GM18517 (cell line): ENCODE measurements at regions not wholly inside any gene's neighbourhood (a gene's known extent, or its start where the extent isn't known, plus 50 kb on each side); places are given as distances from the start of the nearest gene placed in this dataset.

Experiments
- ATAC-seq: cut with Tn5 transposase; IDR thresholded peaks from one replicate; pipeline ENCODE4 v1.9.1; 2021; ENCODE audit warnings: mild to moderate bottlenecking, moderate library complexity; ENCODE audit not compliant: unreplicated experiment

DNA sequence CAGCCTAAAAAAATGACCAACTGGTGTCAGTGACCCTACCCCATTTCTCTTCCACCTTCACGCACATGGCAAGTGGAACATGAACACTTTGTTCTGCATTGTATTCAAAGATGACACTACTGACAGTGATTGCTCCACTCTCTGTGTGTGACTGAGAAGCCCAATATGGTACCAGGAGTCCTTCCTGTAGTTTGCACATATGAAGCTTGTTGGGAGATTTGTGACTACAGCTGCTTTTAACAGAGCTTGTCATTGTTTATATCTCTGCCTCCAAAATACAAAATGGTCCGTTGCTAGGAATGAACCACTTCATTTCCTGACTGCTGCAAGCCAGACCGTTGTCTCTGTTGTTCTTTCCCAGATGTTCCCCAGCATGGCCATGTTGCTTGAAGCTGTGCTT is 140.3 kb upstream of the TCF21 start:
- no peak for ATAC-seq

DNA sequence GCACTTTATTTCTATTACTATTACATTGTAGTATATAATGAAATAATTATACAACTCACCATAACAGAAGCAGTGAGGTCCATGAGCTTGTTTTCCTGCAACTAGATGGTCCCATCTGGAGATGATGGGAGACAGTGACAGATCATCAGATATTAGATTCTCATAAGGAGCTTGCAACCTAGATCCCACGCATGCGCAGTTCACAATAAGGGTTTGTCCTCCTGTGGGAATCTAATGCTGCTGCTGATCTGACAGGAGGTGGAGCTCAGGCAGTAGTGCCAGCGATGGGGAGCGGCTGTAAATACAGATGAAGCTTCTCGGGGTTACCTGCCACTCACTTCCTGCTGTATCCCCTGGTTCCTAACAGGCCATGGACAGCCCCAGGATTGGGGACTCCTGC is 139.5 kb upstream of the TCF21 start:
- no peak for ATAC-seq

DNA sequence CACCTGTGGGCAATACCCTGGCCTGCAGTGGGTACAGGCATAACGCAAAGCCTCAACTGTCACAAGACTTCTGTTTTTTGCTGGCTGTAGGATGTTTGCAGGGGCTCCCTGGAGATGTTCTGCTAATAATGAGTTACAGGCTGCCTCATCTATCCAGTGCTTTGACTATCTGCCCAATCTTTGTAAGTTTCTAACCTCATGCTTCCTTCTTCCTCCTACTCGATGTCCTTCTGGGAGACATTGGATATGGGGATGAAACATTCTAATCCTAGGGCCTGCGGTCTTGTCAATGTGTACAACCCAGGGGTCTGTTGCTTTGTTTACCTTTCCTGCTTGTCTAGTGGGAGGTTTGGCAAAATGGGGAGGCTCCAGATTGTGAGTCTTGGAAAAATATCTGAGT is 136.8 kb upstream of the TCF21 start:
- no peak for ATAC-seq

DNA sequence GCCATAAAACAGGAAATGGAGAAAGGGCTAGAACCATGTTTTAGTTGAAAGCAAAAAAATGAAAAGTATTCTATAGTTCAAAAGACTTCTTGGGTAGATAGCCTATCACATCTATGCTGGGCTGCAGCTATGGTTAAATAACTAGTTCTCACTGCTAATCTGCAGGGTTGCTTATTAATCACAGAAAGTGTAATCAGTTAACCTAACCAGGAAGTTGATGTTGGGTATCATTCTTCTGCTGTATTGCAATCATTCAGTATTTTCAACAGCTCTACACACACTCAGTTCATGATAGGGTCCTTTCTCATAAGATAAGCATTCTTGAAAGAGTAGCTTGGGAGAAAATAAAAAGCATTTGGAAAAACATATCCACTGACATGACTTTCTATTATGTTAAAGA is 135.2 kb upstream of the TCF21 start:
- no peak for ATAC-seq

- no peak for ATAC-seq
Measured at GRCh38 chr6:133754298-133754697, 134.6 kb upstream of the TCF21 start.

DNA sequence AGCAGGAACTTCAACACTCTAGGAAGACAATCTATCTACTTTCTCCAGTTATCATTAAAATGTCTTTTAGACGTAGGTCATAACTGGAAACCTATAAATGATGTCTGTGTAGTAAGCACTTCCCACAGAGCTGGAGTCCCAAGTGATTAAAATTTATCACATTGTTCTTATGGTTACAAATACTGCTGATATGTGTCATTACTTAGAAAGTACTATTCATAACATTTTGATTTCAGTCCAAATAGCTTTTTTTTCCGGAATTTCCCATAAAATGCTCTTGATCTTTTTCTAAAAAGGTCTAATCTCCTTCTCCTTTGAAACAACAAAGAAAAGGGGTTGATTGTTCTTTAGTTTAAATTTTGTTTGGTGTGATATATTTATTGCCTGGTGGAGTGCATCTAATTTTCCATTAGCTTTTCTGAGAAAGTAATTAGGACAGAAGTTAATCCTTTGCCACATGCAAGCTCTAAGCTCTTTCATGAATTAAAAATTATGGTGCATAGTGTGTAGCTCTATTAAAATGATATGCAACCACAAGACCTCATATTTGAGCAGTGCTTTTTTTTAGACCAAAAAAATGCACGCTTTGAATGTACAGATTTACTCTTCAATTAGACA is 132.7 kb upstream of the TCF21 start:
- no peak for ATAC-seq

DNA sequence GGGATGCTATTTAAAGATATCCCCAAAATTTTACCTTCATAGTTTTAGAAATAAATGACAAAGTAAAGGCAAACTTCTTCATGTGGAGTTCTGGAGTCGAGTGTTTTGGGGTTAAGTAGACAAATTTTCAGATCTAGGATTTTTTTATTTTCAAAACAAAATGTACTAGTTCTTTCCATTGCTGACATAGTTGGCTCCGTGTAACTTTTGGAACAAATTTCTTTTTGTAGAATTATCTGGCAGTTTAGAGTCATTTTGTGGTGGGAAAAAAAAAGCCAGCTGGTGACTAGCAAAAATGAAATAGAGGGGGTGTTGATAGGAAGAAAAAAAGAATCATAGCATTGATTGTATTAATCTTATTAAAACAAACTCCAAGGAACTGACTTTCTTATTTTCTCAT is 131.6 kb upstream of the TCF21 start:
- no peak for ATAC-seq

GRCh38 chr6:133758815-133759335 is 130.0 kb upstream of the TCF21 start:
- ATAC-seq, result no peak

DNA sequence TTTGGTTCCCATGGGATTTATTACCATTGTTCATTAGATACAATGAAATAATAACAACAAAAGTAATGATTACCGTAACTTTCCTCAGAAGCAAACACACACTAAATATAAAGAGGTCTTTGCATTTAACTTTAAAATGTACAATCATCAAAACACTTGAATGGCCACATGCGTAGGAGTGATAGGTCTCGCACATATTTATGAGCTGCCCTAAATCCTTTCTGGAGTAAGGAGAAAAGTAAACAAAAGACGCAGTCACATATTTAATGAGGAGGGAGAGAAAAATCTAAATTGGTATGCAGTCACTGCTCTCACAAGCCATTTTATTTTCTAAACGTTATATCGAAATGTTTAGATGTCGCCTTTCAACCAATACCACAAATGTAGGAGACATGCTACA is 129.4 kb upstream of the TCF21 start:
- no peak for ATAC-seq

DNA sequence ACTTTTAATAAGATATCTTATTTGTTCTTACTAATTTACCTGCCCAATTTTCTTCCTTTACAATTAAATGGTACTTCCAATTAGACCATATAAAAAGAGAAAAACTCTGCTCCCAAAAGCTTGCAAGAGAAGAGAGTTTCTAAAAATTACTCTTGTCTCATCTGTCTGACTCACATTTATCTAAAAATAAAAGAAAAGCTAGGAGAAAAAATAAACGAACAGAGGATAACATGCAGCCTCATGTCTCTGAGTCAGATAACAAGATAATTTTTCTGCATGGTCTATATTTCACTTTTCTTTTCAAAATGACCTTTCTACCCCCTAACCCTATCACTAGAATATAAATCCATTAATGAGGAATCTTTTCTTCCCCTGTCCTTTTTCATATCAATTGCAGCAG is 127.2 kb upstream of the TCF21 start:
- no peak for ATAC-seq

DNA sequence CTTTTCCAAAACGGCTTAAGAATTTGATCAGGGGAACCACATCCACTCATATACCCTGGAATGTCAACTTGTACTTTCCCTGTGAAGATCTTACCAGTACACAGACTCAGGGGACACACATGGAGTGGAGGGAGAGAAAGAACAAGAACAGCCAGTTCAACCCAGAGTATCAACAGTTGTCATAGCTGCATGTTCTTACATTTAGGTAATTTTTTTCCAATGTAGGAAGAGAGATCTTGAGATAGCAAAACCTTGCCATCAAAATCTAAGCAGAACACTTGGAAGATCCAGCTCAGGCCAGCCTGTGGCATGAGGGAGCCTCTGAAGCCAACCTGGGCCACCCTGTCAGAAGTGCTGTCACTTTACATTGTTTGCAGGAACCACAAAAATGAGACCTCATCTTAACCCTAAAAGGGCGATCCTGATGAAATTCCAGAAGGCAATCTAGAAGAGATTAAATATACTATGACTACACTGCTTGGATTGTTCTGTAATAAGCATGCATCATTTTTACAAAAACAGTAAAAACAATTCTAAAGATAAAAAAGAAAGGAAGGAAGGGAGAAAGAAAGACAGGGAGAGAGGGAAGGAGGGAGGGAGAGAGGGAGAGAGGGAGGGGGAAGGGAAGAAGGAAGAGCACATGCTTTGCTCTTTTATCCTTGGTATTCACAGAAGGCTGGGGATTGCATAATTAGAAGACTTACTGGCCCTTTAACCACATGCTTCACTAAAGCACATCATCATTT is 124.7 kb upstream of the TCF21 start:
- no peak for ATAC-seq

- no peak for ATAC-seq
Measured at GRCh38 chr6:133764754-133765208, 124.1 kb upstream of the TCF21 start.

DNA sequence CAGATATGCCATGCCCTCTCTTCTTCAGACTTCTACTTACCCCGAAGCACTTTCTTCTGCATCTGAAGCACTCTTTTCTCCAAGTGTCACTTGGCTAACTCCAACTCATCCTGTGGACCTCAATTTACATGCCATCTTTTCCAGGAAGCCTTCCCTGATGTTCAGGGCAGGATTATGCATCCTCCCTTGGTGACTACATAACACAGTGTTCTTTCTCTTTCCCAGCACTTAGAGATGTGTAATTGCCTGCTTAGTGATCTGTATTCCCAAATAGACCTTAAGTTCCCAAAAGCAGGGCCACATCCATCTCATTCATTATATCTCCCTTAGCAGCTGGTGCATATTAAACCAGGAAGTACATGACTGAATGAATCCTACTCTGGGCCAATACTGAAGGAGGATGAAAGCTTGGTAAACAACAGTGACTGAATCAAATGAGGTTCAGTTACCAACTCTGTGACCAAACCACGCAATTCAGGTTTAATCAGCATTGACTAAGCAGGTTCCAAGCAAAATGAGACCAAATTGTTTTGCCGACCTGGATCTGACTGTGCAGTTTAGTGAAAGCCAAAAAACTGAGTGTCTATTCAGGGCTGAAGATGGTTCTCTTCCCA is 121.4 kb upstream of the TCF21 start:
- no peak for ATAC-seq

DNA sequence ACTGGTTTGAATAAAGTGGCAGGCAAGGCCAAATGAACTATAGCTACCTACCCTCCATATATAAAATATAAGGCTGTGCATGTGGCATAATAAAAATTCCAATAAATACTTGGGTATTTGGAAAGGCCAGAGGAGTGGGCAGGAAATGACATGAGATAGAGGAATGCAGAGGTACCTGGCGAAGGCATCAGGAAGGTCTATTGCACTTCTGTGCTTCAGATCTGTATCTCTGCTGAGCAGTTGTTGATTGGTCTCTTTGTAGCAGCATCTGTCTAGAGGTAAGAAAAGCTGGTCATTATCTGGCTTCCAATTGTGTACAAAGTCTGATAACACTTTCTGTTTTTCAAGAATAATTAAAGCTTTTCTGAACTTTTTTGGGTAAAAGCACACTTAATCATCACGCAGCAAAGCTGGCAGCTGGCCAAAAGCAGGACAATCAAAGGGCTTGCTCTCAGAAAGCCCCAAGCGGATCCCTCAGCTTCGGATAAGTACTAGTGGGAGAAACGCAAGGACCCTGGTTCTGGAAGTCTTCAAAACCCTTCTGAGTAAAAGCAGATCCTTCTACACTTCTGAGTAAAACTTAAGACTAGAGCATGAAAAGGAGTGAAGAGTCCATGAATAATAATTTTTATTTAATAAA is 120.1 kb upstream of the TCF21 start:
- ATAC-seq, result no peak

GRCh38 chr6:133769463-133769862 is 119.5 kb upstream of the TCF21 start:
- no peak for ATAC-seq

- no peak for ATAC-seq
Measured at GRCh38 chr6:133772567-133772966, 116.3 kb upstream of the TCF21 start.

GRCh38 chr6:133773776-133774175 is 115.1 kb upstream of the TCF21 start:
- no peak for ATAC-seq

DNA sequence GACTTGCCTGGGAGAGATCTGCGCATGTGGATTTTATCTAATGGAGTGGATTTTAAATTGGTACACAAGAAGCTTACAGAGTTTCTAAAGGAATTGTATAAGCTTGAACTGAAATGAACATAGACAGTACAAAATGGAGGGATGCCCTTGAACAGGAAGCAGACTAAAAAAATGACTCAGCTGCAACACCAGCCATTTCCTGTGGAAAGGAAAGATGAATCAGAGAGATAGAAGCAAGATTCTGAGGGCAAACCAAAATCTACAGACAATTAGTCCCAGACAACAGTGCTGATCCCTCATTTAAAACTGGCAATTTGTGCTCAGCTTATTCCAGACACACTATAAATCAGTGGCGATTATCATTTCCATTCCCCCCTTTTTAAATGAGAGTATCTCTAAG is 114.6 kb upstream of the TCF21 start:
- ATAC-seq, result no peak

GRCh38 chr6:133778414-133779130 is 110.3 kb upstream of the TCF21 start:
- no peak for ATAC-seq

DNA sequence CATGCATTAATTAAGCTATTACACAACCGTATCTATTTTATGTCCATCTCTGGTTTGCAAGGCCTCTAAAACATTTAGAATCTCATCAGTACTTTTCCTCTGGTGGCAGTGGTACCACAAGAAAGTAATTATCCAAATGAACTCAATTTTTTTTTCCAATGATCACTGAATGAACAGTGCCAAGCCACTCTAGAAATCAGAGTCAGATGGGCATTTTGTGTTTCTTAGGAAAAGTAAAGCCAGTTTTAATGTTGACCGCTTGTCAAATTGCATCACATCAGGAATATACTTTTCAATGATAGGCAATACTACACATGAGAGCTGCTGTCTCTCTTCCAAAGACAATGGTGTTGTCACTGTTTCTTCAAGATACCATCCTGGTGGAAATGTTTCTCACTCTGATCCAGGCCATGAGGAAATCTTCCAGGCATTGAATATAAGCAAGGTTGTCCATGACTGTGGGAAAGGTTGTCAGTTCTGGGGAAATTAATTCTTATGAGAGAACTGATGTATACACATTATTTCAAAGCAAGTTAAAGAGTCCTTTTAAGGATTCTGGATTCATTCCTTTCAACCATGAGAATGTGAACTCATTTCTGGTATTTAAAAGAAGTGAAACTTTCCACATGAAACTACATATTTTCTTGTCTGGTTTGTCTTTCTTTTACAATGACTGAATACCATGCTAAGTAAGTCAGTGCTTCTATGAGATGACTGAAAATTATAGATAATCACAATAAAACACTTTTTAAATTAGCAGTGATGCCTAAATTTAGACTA is 108.8 kb upstream of the TCF21 start:
- ATAC-seq, result no peak
